Mesodermal cell (in vitro differentiated cells): ENCODE measurements at regions not wholly inside any gene's neighbourhood (a gene's known extent, or its start where the extent isn't known, plus 50 kb on each side); places are given as distances from the start of the nearest gene placed in this dataset.

ENCODE experiments used
- H3K27ac ChIP-seq: 2 replicates; pipeline ENCODE4 v1.7.0; 2013; ENCODE audit warnings: mild to moderate bottlenecking, low read depth, low read length, moderate library complexity; ENCODE audit not compliant: severe bottlenecking
- H3K36me3 ChIP-seq: 2 replicates; pipeline ENCODE4 v1.7.1; 2013; ENCODE audit warnings: mild to moderate bottlenecking, low read length, moderate library complexity; ENCODE audit not compliant: control insufficient read depth, insufficient read depth
- H3K4me1 ChIP-seq: one replicate; pipeline ENCODE4 v1.7.1; 2013; ENCODE audit warnings: mild to moderate bottlenecking, low read length; ENCODE audit not compliant: insufficient read depth, control insufficient read depth, poor library complexity, severe bottlenecking
- H3K4me3 ChIP-seq: 2 replicates; pipeline ENCODE4 v1.7.0; 2013; ENCODE audit warnings: low read length, control low read depth, mild to moderate bottlenecking; ENCODE audit not compliant: insufficient read depth, poor library complexity, severe bottlenecking; ENCODE audit errors: extremely low read depth
- H3K9me3 ChIP-seq: 2 replicates; pipeline ENCODE4 v1.7.1; 2013; ENCODE audit warnings: mild to moderate bottlenecking, low read length, moderate library complexity; ENCODE audit not compliant: control insufficient read depth
- WGBS, 2 experiments: methylation state at CpG; one replicate each; pipeline ENCODE4 v1.1.5; 2013; ENCODE audit warnings: missing lambda C conversion rate in 2 of 2; ENCODE audit not compliant: insufficient coverage in 2 of 2; 5-methylcytosine and 5-hydroxymethylcytosine counted together

- no peaks in the 10 kb centered on the region for H3K36me3 ChIP-seq
- H3K27ac ChIP-seq, result no peak overlapping the region
- no peak overlapping the region for H3K4me3 ChIP-seq
- no peaks in the 10 kb centered on the region for H3K9me3 ChIP-seq
- H3K4me1 ChIP-seq, result peaks cover 16% of the 10 kb centered on the region
- WGBS, 2 experiments, result 100% methylated on average over 1 of the region's 1 CpG; no CpG with 5 or more reads in 1 of the 2 experiments
Measured at GRCh38 chr2:145025382-145025781, 505.5 kb upstream of the ZEB2 start.

GRCh38 chr2:145023334-145023934 is 503.5 kb upstream of the ZEB2 start:
- Histone ChIP-seq H3K4me1 (peaks cover 16% of the 10 kb centered on the region), H3K27ac (no peak overlapping the region), H3K4me3 (no peak overlapping the region), H3K36me3 (no peaks in the 10 kb centered on the region), H3K9me3 (no peaks in the 10 kb centered on the region)
- 95% methylated on average over 3 of the region's 3 CpGs for WGBS, 2 experiments

GRCh38 chr2:145022666-145023333 is 502.9 kb upstream of the ZEB2 start:
- no peak overlapping the region for H3K4me3 ChIP-seq
- WGBS, 2 experiments, result 94% methylated on average over 2 of the region's 5 CpGs; no CpG with 5 or more reads in 1 of the 2 experiments
- H3K4me1 ChIP-seq, result peaks cover 10% of the 10 kb centered on the region
- no peak overlapping the region for H3K27ac ChIP-seq
- H3K36me3 ChIP-seq, result no peaks in the 10 kb centered on the region
- no peaks in the 10 kb centered on the region for H3K9me3 ChIP-seq

- no peak overlapping the region for H3K27ac ChIP-seq
- 100% methylated on average over 1 of the region's 2 CpGs for WGBS, 2 experiments
Measured at GRCh38 chr2:145021962-145022665, 502.2 kb upstream of the ZEB2 start.

DNA sequence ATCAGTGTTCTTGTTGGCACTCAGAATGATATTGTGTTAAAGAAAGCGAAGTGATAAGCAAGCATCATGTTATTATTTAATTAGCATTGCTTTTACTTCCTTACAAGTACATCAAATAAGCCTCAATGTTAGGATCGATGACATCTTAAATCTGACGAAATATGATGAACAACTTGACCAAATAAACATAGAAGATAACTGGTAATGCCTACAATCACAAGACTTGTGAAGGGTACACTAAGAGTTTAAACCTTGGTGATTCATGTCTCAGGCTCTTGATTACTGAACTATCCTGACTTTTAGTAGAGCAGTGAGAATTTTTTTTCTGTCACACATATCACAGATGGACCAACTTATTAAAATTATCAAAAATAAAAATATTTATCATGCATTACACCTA is 500.8 kb upstream of the ZEB2 start:
- peaks cover 8% of the 10 kb centered on the region for H3K4me1 ChIP-seq
- no peaks in the 10 kb centered on the region for H3K36me3 ChIP-seq
- no CpG with 5 or more reads among the region's 3 CpGs for WGBS, 2 experiments
- H3K4me3 ChIP-seq, result no peak overlapping the region
- no peaks in the 10 kb centered on the region for H3K9me3 ChIP-seq
- H3K27ac ChIP-seq, result no peak overlapping the region

More at GRCh38 chr2:145021962-145022665, 502.2 kb upstream of the ZEB2 start:
- Histone ChIP-seq H3K4me3 (no peak overlapping the region), H3K36me3 (no peaks in the 10 kb centered on the region), H3K4me1 (peaks cover 8% of the 10 kb centered on the region), H3K9me3 (no peaks in the 10 kb centered on the region)

DNA sequence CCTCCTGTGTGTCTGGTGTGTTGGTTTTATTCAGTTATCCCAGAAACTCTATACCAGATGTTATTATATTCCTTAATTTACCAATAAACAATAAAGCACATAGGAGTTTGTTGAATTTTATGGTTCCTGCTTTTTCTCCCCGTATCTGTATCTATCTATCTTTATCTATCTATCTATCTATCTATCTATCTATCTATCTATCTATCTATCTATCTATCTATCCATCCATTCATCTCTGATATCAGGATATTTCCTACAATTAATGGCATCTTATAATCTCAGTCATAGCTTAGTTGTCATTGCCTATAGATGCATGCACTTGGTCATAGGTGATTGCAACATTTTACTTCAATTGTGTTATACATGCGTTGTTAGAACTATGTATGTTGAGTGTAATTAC is 500.2 kb upstream of the ZEB2 start:
- no peaks in the 10 kb centered on the region for H3K36me3 ChIP-seq
- no peak overlapping the region for H3K4me3 ChIP-seq
- peaks cover 8% of the 10 kb centered on the region for H3K4me1 ChIP-seq
- WGBS, 2 experiments, result 100% methylated on average over 1 of the region's 2 CpGs; no CpG with 5 or more reads in 1 of the 2 experiments
- no peak overlapping the region for H3K27ac ChIP-seq
- no peaks in the 10 kb centered on the region for H3K9me3 ChIP-seq

- H3K36me3 ChIP-seq, result no peaks in the 10 kb centered on the region
- peaks cover 8% of the 10 kb centered on the region for H3K4me1 ChIP-seq
- H3K4me3 ChIP-seq, result no peak overlapping the region
- no peak overlapping the region for H3K27ac ChIP-seq
- 57 to 83% methylated on average over 1 to 2 of the region's 5 CpGs for WGBS, 2 experiments
- no peaks in the 10 kb centered on the region for H3K9me3 ChIP-seq
Measured at GRCh38 chr2:145018502-145018901, 498.6 kb upstream of the ZEB2 start.

DNA sequence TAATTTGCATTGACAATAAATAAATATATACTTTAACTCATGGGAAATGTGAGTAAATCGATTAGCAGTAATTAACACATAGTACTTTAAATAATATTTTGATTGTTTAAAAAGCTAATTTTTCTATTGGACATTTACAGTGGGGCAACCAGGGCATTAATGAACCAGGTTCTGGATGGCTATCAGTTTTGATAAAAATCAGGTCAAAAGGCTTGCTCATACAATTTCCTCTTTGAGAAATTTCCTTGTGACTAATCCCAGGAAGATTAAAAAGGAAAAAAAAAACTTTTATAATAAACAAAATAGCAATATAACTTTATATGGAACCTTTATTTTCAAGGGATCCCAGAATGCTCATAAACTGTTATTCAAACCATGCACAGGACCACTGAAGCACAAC is 497.2 kb upstream of the ZEB2 start:
- Histone ChIP-seq H3K27ac (no peak overlapping the region), H3K9me3 (no peaks in the 10 kb centered on the region), H3K36me3 (no peaks in the 10 kb centered on the region), H3K4me3 (no peak overlapping the region), H3K4me1 (no peaks in the 10 kb centered on the region)
- no CpG with 5 or more reads among the region's 1 CpG for WGBS, 2 experiments

DNA sequence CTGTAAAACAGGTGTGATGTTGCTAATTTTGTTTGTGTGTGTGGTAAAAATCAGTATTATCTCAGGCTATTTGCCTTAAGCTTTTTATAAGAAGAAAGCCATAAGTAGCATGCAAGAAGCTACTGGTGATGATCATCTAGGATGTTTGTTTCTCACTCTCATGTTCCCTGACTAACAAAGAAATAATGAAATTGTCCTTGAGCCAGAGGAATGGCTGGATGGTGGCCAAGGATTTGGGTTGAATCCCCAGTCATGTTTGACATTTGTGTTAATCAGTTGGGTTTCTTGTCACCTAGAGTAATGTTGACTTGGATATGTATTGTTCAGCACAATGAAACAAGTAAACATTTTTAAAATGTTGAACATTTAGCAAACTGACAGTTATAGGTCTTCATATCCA is 496.8 kb upstream of the ZEB2 start:
- no peak overlapping the region for H3K27ac ChIP-seq
- no peak overlapping the region for H3K4me3 ChIP-seq
- no peaks in the 10 kb centered on the region for H3K4me1 ChIP-seq
- no peaks in the 10 kb centered on the region for H3K36me3 ChIP-seq
- no peaks in the 10 kb centered on the region for H3K9me3 ChIP-seq

- H3K36me3 ChIP-seq, result no peaks in the 10 kb centered on the region
- H3K9me3 ChIP-seq, result no peaks in the 10 kb centered on the region
- H3K4me3 ChIP-seq, result no peak overlapping the region
- no peak overlapping the region for H3K27ac ChIP-seq
- no peaks in the 10 kb centered on the region for H3K4me1 ChIP-seq
- WGBS, 2 experiments, result no CpG with 5 or more reads among the region's 2 CpGs
Measured at GRCh38 chr2:145015561-145015960, 495.6 kb upstream of the ZEB2 start.

DNA sequence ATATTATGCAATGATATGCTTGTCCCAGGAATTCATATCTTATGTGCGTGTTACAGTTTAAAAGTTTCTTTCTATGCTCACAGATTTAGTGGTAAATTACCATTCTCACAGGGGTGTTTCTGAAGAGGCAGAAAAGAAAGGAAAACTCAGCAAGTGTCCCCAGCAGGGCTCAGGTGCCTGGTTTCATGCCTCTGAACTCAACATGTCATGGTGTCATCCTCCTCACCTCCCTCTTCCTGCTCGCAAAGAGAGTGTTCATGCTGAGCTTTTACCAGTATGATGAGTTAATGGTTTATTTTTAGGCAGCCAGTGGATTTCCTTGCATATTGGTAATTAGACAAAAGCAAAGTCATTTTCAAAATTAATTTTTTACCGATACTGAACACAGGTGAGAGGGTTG is 492.9 kb upstream of the ZEB2 start:
- Histone ChIP-seq H3K9me3 (no peaks in the 10 kb centered on the region), H3K4me1 (no peaks in the 10 kb centered on the region), H3K36me3 (no peaks in the 10 kb centered on the region), H3K4me3 (no peak overlapping the region), H3K27ac (no peak overlapping the region)
- WGBS, 2 experiments, result 71% methylated on average over 1 of the region's 3 CpGs; no CpG with 5 or more reads in 1 of the 2 experiments
